NCI-H1417 treated with DMSO at 0.1 percent for 48 hours (cell line): ENCODE measurements at regions not wholly inside any gene's neighbourhood (a gene's known extent, or its start where the extent isn't known, plus 50 kb on each side); places are given as distances from the start of the nearest gene placed in this dataset.

Source experiments
- DNase-seq: peaks from one replicate; lab custom pipeline; 2025; lab: John Stamatoyannopoulos, UW

DNA sequence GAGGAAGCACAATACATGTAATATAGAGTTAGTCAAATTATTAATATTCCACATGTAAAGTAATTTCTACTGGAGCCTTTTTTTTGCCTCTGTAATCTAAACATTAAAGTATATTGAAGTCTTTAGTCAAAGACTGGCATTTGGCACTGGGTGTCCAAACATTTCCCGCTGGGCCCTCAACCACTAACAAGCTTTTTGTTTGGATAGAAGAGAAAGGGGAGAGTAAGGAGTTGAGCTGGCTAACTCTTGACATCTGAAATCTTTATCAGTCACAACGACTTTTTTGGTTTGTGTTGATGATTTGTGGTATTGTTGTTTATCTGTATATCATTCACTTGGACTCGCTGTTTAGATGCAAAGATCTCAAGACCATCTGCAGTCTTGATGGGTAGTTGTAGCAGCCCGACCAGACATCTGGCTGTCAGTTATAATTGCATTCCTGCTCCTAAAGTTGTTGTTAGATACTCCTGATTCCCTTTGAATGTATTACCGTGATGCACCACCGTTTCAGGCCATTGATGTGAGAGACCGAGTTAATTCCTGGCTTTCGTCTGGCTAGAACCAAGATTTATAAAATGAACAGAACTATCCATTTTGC lies 379.6 kb downstream of the MTX2 start:
- DNase-seq, result no peak

DNA sequence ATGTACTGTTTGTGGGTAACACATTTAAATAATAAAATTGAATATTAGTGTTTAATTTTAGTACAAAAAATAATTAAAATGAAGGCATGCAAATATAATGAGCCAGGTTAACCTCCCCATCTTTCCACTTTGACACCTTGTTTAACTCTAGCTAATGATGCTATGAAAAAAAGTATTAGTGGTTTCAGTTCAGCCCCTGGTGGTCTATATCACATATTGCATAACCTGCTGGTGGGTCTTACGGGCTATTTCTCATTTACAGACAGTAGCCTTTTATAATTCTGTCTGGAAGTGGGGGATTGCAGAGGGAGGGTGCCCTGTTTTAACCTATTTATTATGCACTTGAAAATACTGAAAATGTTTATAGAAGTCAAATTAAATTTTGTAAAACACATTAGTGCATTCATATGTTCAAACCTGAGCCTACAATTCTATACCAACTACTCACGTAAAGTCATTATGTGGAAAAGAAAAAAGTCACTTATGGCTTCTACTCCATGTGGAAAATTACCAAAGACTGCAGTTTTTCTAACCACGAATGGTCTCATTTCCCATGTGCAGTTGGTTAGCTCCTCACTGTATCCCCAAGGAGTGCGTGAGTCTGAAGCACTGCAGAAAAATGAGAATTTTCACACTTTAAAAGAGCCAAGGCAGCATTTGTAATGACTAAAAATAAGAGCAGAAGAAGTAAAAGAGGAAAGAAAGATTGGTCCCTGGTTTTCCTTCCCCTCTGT lies 381.0 kb downstream of the MTX2 start:
- no peak for DNase-seq

DNA sequence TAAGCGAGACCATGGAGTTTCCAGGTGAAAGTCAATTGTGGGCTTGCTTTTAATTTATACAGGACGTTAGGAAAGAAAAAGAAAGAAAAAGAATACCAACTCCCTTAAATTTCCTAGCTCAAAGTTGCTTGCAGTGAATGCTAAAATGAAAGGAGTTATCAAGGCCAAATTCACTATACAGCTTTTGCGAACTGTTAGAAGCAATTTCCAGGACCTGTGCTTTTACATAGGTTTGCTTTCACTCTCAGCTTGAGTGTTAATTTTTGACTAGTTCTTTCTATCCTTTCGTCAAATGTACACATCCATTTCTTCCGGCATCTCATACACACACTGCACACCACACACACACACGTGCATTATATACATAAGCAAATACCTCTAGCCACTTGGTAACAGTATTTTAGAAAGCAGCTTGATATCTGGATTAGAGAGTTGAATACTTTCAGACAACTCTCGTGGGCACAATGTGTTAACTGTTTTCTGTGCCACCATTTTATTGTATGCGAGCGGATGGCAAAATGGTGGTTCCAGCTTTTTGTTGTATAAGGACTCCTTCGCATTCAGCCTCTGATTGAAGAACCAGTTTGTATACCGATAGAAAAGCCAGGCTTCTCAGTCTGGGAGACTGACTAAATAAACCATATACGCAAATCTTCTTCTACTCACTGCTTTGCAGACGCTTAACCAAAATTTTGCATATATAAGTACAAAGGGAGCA lies 381.8 kb downstream of the MTX2 start:
- DNase-seq, result no peak

- DNase-seq, result no peak
Measured at GRCh38 chr2:176652300-176653182, 383.3 kb downstream of the MTX2 start.

GRCh38 chr2:176653479-176654443 lies 384.5 kb downstream of the MTX2 start:
- no peak for DNase-seq

DNA sequence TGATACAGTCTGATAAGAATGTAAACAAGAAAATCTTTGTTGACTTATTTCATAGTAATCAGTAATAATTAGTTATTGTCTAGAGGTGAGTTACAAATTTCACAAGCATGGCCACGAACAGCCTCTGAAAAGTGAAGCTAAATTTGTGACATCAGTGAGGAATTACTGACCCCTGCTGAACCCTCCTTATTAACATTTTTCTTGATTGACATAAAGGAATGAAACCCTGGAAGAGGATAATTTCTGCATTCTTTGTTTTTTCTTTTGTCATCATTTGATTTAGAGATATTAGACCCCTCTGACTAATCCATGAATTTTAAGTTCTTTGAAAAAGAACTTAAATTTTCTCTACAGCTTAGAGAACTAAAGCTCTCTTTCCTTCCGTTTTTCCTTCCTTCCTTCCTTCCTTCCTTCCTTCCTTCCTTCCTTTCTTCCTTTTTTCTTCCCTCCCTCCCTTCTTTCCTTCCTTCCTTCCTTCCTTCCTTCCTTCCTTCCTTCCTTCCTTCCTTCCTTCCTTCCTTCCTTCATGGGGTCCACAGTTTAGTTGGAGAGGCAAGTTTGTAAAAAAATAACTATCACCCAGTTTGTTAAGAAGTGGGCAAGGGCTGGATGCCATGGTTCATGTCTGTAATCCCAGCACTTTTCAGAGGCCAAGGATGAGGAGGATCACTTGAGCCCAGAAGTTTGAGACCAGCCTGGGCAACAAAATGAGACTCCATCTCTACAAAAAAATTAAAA lies 387.0 kb downstream of the MTX2 start:
- DNase-seq, result no peak

- DNase-seq, result no peak
Measured at GRCh38 chr2:176656776-176657140, 387.5 kb downstream of the MTX2 start.

DNA sequence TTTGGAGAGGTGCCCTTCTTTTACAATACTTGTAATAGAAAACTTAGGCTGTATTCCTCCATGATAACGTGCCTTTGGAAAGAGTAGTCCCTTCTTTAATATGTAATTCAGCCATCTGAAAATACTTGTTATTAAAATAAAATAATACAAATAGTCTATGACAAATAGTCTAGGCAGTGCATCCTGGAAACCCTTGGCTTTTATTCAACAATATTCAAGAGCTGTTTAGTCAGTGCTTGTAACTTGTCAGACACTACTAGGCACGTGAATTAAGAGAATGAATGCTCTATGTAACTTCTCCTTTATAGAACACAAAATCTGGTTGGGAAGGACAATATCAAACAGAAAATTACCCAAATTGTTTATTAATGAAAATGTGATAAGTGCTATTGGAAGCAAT lies 388.2 kb downstream of the MTX2 start:
- no peak for DNase-seq

DNA sequence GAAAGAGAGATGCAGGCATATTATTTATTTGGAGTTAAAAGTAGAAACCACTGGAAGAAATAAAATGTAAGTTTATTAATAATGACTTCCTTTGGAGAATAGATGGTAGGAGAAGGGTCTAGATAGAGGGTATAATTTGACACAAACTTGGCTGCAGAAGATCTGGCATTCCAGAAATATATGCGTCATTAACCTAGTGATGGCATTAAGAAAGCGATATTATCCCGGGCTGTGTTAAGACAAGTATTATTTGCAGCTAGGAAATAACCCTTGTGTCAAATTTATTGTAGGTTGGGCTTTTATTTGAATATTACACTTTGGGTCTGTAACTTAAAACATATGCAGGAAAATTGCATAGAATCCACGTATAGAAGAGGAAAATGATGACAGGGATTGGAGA lies 389.5 kb downstream of the MTX2 start:
- DNase-seq, result no peak

DNA sequence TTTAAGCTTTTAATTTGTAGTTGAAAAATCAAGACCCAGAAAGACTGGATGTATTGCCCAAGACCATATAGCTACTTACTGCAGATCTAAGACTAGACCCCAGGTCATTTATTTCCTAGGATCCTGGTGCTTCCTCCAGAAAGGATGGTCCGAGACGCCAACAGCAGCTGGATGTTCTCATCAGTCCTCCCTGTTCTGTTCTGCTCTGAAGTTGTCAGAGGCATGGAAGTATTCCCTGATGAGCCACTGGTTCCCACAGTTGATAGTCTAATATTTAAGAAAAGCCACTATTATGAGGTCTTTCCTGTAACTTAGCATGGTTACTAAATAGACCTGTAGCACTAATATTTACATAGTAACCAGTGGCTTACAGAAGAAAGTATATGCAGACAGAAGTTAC lies 393.5 kb downstream of the MTX2 start:
- no peak for DNase-seq

GRCh38 chr2:176664478-176664877 lies 395.2 kb downstream of the MTX2 start:
- DNase-seq, result no peak

GRCh38 chr2:176665086-176665485 lies 395.8 kb downstream of the MTX2 start:
- no peak for DNase-seq

DNA sequence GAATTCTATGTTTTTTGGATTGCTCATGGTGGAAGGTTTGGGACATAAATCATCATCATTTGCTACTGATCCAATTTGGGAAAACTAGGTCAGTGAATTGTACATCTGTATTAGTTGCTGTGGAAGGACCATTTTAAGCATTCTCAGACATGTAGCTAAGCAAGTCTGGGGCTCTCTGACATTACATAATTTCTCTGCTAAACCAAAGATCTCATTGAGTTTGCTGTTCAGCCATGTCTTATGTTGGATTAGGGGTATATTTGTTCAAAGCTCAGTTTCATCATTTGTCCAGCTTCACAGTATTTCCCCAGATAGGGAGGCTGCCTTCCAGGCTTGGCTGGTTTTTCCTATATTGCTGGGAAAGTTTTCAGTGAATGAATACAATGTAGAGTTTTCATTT lies 399.7 kb downstream of the MTX2 start:
- no peak for DNase-seq

GRCh38 chr2:176669398-176670174 lies 400.3 kb downstream of the MTX2 start:
- DNase-seq, result no peak

DNA sequence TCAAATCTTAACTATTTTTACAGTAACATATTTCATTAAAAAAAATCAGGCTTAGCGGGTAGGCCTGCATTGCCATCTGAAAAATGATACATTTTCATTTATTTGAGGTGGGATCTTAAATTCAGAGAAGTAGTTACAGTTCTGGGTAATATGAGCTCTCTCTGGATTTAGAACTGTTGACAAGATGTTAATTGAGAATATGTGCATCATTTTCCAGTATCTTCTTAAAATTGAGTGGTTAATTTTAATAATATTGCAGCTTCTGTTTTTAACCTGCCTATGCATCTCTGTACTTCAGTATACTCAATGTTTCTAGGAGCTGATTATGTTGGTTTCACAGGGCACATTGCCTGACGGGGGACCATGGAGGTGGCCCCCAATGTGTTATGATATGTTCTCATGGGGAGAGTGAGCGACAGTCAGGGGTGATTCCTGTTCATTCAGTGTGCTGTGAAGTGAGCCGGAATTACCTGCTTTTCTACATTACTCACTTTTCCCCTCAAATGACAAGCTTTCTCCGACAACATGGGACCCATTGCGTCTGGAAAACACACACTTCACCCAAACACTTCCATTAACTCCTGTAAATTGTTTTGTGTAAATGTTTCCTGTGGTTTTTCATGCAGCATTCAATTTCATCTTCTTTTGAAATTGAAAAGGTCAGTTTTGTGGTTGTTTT lies 406.2 kb downstream of the MTX2 start:
- no peak for DNase-seq

- no peak for DNase-seq
Measured at GRCh38 chr2:176677746-176678265, 408.6 kb downstream of the MTX2 start.

DNA sequence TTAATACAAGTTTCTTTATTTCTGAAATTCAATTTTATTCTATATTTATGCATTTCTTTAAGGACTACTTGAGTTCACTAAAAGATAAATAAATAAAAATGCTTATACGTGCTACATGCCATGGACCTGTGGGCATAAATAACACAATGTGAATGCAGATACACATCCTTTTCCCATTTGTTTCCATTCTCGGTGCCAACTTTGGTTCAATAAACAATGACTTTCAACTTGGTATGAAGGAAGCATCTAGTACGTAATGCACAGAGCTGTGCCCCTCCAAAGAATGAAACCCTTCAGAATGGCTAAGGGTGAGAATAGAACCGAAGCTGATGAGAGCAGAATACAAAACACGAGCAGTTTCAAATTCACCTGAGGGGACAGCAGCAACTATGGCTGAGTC lies 409.3 kb downstream of the MTX2 start:
- no peak for DNase-seq

- no peak for DNase-seq
Measured at GRCh38 chr2:176679061-176679669, 409.9 kb downstream of the MTX2 start.
